GM18519 (cell line): ENCODE measurements at regions not wholly inside any gene's neighbourhood (a gene's known extent, or its start where the extent isn't known, plus 50 kb on each side); places are given as distances from the start of the nearest gene placed in this dataset.
"Not testable (repeated sequence)": the region's sequence is repeated elsewhere in the genome, so short reads cannot be mapped to it uniquely, and the experiment has no call there.

Experiments
- ATAC-seq: cut with Tn5 transposase; IDR thresholded peaks from one replicate; pipeline ENCODE4 v1.9.1; 2021; ENCODE audit warnings: mild to moderate bottlenecking, moderate library complexity; ENCODE audit not compliant: unreplicated experiment, low FRiP score

DNA sequence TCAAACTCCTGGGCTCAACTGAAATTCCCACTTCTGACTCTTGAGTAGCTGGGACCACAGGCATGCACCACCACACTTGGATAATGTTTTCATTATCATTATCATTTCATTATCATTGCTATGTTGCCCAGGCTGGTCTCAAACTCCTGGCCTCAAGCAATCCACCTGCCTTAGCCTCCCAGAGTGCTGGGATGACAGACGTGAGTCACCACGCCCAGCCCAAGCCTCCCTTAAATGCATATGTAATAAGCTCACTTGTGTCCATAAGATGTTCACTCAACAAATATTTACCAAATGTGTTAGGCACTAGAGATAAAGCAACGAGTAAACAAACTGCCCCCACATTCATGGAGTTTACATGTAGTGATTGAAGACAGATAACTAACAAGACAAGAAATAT is 295.7 kb downstream of the GOLGA6L6 start:
- ATAC-seq, result not testable (repeated sequence)

DNA sequence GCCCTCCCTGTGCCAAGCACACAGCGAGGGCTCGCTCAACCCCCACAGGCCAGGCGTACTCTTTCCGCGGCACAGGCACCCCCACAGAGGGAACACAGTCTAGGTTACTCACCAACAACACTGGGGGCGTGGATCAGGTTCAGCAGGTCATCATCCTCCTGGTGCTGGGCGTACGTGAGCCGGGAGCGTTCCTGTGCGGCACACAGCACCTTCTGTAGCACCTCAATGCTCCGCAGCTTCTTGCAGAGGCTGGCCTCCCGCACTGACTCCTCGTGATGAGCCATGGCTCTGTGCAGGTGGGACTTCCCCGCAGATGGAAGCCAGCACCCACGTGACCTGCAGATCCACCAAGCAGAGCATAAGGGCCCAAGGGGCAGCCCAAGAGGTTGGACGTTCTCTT is 296.8 kb downstream of the GOLGA6L6 start:
- ATAC-seq, result not testable (repeated sequence)

DNA sequence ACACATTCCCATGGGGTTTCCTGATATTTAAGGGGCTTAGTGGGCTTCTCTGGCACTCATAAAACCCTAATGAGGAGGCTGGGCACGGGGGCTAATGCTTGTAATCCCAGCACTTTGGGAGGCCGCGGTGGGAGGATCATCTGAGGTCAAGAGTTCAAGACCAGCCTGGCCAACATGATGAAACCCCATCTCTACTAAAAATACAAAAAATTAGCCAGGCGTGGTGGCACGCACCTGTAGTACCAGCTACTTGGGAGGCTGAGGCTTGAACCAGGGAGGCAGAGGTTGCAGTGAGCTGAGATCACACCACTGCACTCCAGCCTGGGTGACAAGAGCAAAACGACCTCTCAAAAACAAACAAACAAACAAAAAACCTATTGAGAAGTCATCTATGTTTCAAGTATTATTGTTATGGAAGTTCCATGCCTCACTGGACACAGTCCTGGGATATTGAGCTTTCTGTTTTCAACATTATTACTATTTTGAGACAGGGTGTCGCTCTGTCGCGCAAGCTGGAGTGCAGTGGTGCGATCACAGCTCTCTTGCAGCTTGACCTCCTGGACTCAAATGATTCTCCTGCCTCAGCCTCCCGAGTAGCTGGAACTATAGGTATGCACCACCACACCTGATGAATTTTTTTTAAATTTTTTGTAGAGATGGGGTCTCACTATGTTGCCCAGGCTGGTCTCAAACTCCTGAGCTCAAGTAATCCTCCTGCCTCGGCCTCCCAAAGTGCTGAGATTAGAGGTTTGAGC is 297.9 kb downstream of the GOLGA6L6 start:
- not testable (repeated sequence) for ATAC-seq

DNA sequence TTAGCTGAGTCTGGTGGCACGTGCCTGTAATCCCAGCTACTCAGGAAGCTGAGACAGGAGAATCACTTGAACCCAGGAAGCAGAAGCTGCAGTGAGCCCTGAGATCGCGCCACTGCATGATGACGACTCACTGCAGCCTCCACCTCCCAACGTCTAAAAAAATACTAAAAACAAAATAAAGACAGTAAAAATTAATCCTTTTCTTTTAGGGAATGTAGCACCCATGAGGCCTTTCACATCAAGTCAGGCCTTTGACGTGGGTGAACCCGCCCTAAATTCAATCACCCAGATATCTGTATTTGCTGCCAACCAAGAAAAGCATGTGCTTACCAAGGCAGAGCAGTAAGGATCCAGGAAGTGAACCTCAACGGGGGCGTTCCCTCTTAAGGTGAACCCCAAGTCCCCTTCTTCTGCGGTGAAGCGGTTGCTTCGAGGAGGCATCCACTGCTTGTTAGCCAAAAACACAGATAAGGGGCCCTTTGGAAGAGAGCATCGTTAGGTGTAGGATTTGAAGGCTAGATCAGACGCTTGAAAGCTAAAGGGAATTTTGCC is 301.2 kb downstream of the GOLGA6L6 start:
- not testable (repeated sequence) for ATAC-seq

DNA sequence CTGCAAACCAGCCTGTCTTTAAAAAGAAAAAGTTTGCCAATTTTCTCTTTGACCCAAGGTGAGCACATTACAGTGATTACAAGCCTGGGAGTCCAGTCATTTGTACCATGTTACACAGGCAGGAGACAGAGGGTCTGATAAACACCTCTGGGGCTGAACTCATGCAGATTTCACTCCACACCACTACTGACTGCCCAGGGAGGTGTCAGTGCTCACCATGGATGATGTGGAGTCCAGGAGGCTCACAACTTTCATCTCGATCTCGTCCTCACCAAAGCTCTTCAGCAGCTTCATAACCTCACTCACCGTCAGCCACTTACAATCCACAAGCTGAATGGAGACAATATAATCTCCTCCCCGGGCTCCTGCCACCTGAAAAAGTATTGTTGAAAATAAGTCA is 302.4 kb downstream of the GOLGA6L6 start:
- not testable (repeated sequence) for ATAC-seq

DNA sequence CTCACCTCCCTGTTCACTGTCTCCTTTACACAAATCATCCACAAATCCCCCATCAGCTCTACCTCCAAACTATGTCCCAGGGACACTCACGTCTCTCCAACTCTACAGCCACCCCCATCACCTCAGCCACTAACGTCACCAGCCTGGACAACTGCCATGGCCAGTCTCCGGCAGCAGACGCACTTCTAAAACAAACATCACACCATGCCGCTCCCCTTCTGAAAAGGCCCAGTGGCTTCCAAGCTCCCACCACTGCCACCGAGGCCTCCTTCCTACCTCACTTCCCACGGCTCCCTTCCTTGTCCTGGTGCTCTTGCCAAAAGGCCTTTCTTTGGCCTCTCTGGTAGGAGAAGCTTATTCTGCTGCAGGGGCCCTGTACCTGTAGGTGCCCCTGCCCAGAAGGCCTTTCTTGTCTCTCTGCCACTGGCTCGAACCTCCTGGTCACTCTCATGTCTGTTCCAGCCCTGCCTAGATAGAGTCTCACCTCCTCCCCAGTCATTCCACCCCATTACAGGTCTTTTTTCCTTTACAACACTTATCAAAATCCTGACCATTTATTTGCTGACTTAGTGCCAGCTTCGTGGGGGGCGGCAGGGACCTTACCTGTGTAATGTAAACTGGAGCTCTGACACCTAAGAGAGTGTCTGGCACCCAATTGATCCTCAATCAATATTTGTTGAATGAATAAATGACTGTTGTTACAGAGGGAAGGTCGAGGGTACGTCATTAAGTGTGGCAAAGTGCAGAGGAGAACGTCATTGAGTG is 304.2 kb downstream of the GOLGA6L6 start:
- ATAC-seq, result not testable (repeated sequence)

DNA sequence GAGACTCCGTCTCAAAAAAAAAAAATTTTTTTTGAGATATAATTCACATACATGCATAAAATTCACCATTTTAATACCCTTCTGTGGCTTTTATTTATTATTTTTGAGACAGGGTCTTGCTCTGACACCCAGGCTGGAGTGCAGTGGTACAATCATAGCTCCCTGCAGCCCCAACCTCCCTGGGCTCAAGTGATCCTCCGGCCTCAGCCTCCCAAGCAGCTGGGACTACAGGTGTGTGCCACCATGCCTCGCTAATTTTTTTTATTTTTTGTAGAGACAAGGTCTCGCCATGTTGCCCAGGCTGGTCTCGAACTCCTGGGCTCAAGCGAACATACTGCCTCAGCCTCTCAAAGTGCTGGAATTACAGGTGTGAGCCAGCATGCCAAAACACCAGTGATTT is 305.9 kb downstream of the GOLGA6L6 start:
- ATAC-seq, result not testable (repeated sequence)

DNA sequence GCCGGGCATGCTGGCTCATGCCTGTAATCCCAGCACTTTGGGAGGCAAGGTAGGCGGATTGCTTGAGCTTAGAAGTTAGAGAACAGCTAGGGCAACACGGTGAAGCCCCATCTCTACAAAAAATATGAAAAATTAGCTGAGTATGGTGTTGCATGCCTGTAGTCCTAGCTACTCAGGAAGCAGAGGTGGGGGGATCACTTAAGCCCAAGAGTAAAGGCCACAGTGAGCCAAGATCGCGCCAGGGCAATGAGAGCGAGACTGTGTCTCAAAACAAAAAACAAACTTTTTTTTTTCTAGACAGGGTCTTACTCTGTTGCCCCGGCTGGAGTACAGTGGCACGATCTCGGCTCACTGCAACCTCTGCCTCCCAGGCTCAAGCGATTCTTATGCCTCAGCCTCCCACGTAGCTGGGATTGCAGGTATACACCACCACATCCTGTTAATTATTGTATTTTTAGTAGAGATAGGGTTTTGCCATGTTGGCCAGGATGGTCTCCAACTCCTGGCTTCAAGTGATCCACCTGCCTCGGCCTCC is 307.5 kb downstream of the GOLGA6L6 start:
- not testable (repeated sequence) for ATAC-seq

DNA sequence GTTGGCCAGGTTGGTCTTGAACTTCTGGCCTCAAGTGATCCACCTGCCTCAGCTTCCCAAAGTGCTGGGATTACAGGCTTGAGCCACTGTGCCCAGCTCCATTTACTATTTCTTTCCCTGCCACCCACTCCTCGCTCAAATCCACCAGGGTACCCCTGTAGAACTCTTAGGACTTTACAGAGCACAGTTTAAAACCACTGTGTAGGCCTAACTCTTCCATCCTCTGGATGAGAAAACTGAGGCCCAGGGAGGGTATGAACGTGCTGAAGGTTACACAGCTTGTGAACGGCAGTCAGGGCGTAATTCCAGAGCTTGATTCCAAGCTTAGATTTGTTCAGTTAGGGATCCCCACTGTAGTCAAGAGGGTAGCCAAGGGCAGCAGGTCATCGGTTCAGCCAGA is 309.1 kb downstream of the GOLGA6L6 start:
- not testable (repeated sequence) for ATAC-seq

DNA sequence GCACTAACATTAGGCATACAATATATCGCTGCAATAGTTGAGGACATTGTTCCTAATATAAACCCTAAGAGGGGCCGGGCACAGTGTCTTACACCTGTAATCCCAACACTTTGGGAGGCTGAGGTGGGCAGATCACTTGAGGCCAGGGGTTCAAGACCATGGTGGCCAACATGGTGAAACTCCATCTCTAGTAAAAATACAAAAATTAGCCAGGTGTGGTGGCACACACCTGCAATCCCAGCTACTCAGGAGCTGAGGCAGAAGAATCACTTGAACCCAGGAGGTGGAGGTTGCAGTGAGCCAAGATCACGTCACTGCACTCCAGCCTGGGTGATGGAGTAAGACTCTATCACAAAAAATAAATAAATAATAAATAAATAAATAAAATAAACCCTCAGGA is 310.9 kb downstream of the GOLGA6L6 start:
- ATAC-seq, result not testable (repeated sequence)

DNA sequence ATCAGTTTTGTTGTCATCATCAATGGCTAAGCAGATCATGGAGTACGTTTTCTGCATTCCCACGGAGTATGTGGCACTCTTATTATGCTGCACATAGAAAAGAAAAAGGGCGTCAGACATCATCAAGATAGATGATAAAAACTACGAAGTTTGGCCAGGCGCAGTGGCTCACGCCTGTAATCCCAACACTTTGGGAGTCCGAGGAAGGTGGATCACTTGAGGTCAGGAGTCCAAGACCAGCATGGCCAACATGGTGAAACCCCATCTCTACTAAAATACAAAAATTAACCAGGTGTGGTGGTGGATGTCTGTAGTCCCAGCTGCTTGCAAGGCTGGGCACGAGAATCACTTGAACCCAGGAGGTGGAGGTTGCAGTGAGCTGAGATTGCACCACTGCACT is 312.8 kb downstream of the GOLGA6L6 start:
- ATAC-seq, result not testable (repeated sequence)

DNA sequence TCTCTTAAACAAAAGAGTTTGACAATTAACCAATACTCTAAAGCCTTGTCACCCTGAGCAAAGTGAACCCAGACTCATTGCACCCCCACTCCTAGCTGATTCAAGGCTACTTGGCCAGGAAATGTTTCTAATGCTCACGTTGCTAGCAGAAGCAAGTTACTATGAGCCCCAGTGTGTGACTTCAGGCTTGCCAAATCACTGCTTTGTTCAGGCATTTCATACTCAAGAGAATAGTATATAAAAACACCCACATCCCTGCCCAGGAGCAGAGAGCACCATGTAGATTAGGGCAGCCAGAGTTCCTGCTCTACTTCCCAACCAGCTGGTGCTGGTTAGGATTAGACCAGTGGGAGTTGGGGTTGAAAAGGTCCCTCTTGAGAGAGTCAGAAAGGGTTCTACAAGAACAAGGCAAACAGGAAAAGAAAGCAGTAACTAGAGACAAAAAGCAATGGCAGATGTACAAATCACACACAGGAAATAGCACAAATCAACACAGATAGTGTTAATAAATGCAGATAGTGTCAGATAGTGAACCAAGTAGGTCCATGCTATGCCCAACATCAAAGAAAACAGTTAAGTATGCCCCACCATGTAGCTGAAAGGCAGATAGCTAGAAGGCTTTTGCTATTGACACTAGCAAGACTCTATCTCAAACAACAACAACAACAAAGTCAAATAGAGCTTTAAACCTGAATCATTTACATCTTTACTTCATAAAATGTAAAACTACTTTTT is 314.3 kb downstream of the GOLGA6L6 start:
- ATAC-seq, result not testable (repeated sequence)

DNA sequence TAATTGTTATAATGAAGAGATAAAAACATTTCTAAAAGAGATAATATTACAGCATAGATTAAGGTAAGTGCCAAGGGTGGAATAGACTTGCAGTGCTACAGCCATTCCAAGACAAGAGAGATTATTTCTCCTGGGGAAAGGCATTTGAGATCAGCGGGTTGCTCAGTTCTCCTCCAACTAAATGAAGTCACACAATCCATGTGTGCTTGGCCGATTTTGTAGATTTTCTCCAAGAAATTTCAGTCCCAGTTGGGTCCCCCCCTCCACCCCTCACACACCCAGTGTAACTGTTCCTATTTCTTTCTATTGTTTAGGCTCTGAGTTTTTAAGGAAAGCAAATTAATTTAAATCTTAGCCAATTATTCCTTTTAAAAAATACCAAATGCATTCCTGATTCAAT is 315.1 kb downstream of the GOLGA6L6 start:
- not testable (repeated sequence) for ATAC-seq

DNA sequence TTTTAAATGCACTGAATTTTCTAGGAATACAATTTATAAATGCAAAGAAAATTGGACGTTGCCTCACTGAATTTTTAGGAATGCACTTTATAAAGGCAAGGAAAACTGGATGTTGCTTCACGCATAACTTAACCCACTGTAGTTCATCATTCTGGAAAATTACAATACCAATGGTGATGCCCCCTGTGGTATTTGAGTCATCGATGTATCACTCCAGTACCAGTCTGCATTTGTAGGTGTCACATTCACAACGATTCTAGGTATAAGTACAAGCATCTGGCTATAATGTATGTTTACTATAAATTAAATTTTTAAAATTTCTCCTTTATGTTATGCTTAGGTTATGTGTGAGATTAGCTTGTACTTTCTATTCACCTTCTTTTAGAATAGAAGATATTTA is 320.5 kb downstream of the GOLGA6L6 start:
- ATAC-seq, result not testable (repeated sequence)

DNA sequence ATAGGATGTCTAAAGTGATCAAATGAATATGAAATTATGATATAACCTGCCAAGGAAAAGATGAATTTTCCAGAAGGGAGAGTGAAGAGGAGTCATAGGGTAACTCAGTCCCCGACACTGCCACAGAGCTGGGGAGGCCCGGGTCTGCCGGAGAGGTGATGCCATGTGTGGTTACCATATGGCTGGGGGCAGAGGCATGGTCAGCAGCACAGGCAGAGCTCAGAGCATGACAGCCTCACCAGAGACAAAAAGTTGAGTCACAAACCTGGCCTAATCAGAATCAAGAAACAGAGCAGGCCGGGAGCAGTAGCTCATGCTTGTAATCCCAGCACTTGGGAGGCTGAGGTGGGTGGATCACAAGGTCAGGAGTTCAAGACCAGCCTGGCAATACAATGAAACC is 322.4 kb downstream of the GOLGA6L6 start:
- ATAC-seq, result not testable (repeated sequence)

DNA sequence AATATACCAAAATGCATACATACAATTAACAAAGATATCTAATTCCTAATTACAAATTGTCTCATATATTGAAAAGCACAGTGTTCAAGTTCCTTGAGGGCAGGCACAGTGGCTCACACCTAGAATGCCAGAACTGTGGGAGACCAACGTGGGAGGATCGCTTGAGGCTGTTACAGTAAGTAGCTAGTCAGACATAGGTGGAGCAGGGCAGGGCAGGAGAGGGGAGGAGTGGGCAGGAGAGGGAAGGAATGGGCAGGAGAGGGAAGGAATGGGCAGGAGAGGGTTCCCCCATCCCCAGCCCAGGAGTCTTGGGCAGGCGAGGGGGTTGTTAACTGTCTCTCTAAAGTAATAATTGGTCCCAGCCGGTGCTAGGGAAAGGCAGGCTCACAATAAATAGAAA is 325.9 kb downstream of the GOLGA6L6 start:
- not testable (repeated sequence) for ATAC-seq

DNA sequence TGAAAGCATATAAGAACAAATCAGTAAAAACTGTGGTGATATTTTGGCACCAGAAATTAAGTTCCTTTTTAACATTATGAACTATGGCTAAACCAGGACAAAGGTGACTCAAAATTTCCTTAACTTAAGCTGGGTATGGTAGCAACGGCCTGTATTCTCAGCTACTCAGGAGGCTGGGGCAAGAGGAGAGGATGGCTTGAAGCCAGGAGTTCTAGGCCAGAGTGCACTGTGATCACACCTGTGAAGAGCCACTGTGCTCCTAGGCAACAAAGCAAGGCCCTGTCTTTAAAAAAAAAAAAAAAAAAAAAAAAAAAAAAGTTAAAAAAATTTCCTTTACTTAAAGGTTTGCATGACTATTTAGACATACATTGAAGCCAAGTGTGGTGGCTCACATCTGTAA is 327.5 kb downstream of the GOLGA6L6 start:
- not testable (repeated sequence) for ATAC-seq

DNA sequence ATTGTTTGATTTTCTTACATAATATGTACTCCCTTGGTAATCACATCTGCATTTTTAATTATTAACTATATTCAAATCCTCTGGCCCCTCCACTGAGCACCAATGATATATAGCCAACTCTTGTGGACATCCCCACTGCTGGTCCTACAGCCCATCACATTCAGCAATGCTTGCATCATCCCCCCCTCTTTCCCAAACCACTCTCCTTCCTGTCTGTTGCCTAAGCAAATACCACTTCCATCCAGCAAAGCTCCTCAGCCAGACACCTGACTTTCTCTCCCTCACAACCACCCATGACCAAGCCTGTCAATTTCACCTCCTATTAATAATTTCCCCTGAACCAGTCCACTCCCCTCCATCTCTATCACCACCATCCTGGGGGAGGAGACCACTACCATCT is 330.1 kb downstream of the GOLGA6L6 start:
- not testable (repeated sequence) for ATAC-seq

DNA sequence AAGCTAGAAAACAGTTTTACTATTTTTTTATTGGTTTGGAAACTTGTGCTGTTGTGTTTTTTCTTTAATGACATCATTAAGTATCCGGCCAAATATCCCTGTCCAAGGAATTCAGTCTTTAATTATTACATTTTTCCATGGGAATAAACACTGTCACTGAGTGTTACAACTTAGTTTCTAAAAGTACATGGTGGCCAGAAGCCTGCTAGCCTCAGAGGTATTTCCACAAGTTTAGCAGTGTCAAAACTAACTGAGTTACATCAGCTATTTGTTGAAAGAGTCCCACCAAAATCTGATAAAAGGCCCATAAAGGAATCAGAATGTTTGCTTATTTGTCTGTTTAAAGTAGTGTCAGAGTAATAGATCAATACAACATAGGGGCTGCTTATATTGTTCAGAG is 331.6 kb downstream of the GOLGA6L6 start:
- not testable (repeated sequence) for ATAC-seq

DNA sequence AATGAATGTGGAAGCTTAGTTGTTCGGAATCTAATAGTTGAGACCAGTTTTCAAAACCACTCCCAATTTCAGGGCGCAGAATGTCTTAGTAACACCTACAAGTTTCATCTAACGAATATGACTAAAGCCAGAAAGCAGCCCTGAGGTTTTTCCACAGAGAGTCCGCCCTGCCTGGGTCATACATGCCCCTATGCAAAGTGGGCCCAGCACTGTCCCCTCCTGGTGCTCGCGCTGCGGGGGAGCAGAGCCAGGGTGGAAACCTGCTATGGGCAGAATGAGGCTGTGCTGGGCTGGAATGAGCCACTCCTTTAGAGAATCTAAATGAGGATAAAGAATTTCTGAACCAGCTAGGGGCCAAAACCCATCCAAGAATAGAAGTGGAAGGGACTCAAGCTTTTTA is 334.0 kb downstream of the GOLGA6L6 start:
- ATAC-seq, result not testable (repeated sequence)
